ENCODE measurements at regions not wholly inside any gene's neighbourhood (a gene's known extent, or its start where the extent isn't known, plus 50 kb on each side); places are given as distances from the start of the nearest gene placed in this dataset.

GRCh38 chr22:23405366-23405851 lies 174.7 kb downstream of the IGLL1 start:
- Histone ChIP-seq H4K20me1 (ENCODE audit: insufficient read depth) (no peaks in the 10 kb centered on the region), H3K4me3 (IDR thresholded peaks at IDR 0.05; ENCODE audit: insufficient read depth, low read depth, low read length) (no peak overlapping the region), H3K36me3 (ENCODE audit: insufficient read depth) (no peaks in the 10 kb centered on the region), H3K27ac (no peak overlapping the region), H3K27me3 (ENCODE audit: insufficient read depth, low read depth) (no peaks in the 10 kb centered on the region), H3K79me2 (ENCODE audit: insufficient read depth, low read depth) (no peaks in the 10 kb centered on the region), H3K4me1 (ENCODE audit: low read depth, poor library complexity, severe bottlenecking) (peaks cover 4% of the 10 kb centered on the region), H3K4me2 (no peak overlapping the region), H2AFZ (ENCODE audit: low read depth) (no peak overlapping the region), H3K9ac (no peak overlapping the region)
- TF ChIP-seq, protein P1, sequence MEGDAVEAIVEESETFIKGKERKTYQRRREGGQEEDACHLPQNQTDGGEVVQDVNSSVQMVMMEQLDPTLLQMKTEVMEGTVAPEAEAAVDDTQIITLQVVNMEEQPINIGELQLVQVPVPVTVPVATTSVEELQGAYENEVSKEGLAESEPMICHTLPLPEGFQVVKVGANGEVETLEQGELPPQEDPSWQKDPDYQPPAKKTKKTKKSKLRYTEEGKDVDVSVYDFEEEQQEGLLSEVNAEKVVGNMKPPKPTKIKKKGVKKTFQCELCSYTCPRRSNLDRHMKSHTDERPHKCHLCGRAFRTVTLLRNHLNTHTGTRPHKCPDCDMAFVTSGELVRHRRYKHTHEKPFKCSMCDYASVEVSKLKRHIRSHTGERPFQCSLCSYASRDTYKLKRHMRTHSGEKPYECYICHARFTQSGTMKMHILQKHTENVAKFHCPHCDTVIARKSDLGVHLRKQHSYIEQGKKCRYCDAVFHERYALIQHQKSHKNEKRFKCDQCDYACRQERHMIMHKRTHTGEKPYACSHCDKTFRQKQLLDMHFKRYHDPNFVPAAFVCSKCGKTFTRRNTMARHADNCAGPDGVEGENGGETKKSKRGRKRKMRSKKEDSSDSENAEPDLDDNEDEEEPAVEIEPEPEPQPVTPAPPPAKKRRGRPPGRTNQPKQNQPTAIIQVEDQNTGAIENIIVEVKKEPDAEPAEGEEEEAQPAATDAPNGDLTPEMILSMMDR (conservative IDR thresholded peaks at IDR 0.05; ENCODE audit: low read depth, low read length) = no peak

DNA sequence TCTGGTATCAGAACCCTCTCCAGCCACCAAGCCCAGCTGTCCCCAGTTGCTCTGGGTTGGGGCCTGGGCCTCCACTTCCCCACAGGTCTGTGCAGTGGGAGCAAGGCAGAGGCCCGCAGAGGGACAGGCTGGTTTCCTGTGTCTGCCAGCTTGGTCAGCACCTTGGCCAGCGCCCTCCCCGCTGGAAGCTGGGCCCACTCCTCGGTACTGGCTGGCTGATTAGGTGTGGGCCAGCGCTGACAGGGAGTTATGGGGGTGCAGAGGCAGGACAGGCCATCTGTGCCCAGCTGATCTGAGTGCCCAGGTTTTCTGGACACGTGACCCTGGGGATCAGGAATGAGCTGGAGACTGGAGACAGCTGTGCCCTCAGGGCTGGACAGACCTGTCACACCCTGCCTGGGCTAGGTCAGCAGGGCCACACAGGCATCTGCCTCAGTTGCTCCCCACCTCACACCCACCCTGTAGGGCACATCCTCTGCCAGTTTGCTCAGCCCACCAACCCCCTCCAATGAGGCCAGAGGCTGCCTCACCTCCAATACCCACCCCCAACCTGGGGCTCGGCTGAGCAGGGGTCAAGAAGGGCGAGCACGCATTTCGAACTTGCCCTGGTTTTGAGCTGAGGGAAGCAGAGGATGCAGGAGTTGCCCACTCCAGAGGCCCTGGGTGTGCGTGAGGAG lies 175.3 kb downstream of the IGLL1 start:
- no peaks in the 10 kb centered on the region for H3K79me2 ChIP-seq (ENCODE audit: insufficient read depth, low read depth)
- H3K27me3 ChIP-seq (ENCODE audit: insufficient read depth, low read depth) = no peaks in the 10 kb centered on the region
- peaks cover 4% of the 10 kb centered on the region for H3K4me1 ChIP-seq (ENCODE audit: low read depth, poor library complexity, severe bottlenecking)
- no peak overlapping the region for H3K9ac ChIP-seq
- TF ChIP-seq, protein P1 (conservative IDR thresholded peaks at IDR 0.05; ENCODE audit: low read depth, low read length) = no peak
- no peaks in the 10 kb centered on the region for H3K36me3 ChIP-seq (ENCODE audit: insufficient read depth)
- H3K4me2 ChIP-seq = no peak overlapping the region
- no peak overlapping the region for H2AFZ ChIP-seq (ENCODE audit: low read depth)
- no peak overlapping the region for H3K27ac ChIP-seq
- H4K20me1 ChIP-seq (ENCODE audit: insufficient read depth) = no peaks in the 10 kb centered on the region
- no peak overlapping the region for H3K4me3 ChIP-seq (IDR thresholded peaks at IDR 0.05; ENCODE audit: insufficient read depth, low read depth, low read length)

- Histone ChIP-seq H3K27ac (no peak overlapping the region), H3K79me2 (ENCODE audit: insufficient read depth, low read depth) (no peaks in the 10 kb centered on the region), H3K9ac (no peak overlapping the region), H3K36me3 (ENCODE audit: insufficient read depth) (no peaks in the 10 kb centered on the region), H4K20me1 (ENCODE audit: insufficient read depth) (no peaks in the 10 kb centered on the region), H3K4me1 (ENCODE audit: low read depth, poor library complexity, severe bottlenecking) (peaks cover 4% of the 10 kb centered on the region), H2AFZ (ENCODE audit: low read depth) (no peak overlapping the region), H3K4me3 (IDR thresholded peaks at IDR 0.05; ENCODE audit: insufficient read depth, low read depth, low read length) (no peak overlapping the region), H3K27me3 (ENCODE audit: insufficient read depth, low read depth) (no peaks in the 10 kb centered on the region), H3K4me2 (no peak overlapping the region)
- TF ChIP-seq, protein P1 (conservative IDR thresholded peaks at IDR 0.05; ENCODE audit: low read depth, low read length) = no peak
Measured at GRCh38 chr22:23403720-23404688, 176.1 kb downstream of the IGLL1 start.

GRCh38 chr22:23403152-23403719 lies 176.9 kb downstream of the IGLL1 start:
- Histone ChIP-seq H3K4me1 (ENCODE audit: low read depth, poor library complexity, severe bottlenecking) (peaks cover 4% of the 10 kb centered on the region), H3K4me2 (peak overlapping the region; percentile 82), H3K36me3 (ENCODE audit: insufficient read depth) (no peaks in the 10 kb centered on the region), H3K9ac (peak overlapping the region; percentile 58; the same call in 1 of the 2 replicates), H4K20me1 (ENCODE audit: insufficient read depth) (no peaks in the 10 kb centered on the region), H3K79me2 (ENCODE audit: insufficient read depth, low read depth) (no peaks in the 10 kb centered on the region), H3K4me3 (IDR thresholded peaks at IDR 0.05; ENCODE audit: insufficient read depth, low read depth, low read length) (no peak overlapping the region), H3K27ac (no peak overlapping the region), H2AFZ (ENCODE audit: low read depth) (peak overlapping the region; percentile 78), H3K27me3 (ENCODE audit: insufficient read depth, low read depth) (no peaks in the 10 kb centered on the region)
- TF ChIP-seq, protein P1 (conservative IDR thresholded peaks at IDR 0.05; ENCODE audit: low read depth, low read length) = no peak; the same call in 1 of the 2 replicates
